OCI-LY7 (cell line): ENCODE measurements at regions not wholly inside any gene's neighbourhood (a gene's known extent, or its start where the extent isn't known, plus 50 kb on each side); places are given as distances from the start of the nearest gene placed in this dataset.

Experiments
- BruUV-seq: library from RNA; stranded (reverse); fragments of 400-500 nt; replicated peaks from 2 replicates; lab custom pipeline; 2021; lab: Mats Ljungman, UMichigan
- CTCF ChIA-PET: fragments of 300-600 bp; sonication (Branson Sonifier 250); formaldehyde crosslinking; loops from one replicate; lab custom pipeline; 2022; ENCODE audit warnings: antibody characterized with exemption; ENCODE audit not compliant: unreplicated experiment; lab: Charles Lee
- POLR2A ChIA-PET: fragments of 300-600 bp; sonication (Branson Sonifier 250); formaldehyde crosslinking; loops from one replicate; lab custom pipeline; 2022; ENCODE audit warnings: antibody characterized with exemption; lab: Charles Lee
- DNase-seq: peaks from one replicate; pipeline ENCODE4 v3.0.0-alpha.2; 2015; ENCODE audit warnings: low spot score
- H2AFZ ChIP-seq: fragments of 200-600 bp; sonication (generic), shearing (Covaris generic); 2 replicates; pipeline ENCODE4 v1.6.1; 2014; ENCODE audit warnings: mild to moderate bottlenecking, antibody characterized with exemption, low read length, moderate library complexity
- H3K27ac ChIP-seq: fragments of 200-600 bp; sonication (generic); 2 replicates; pipeline ENCODE4 v1.5.1; 2014; ENCODE audit warnings: mixed run types, low read depth, mild to moderate bottlenecking, moderate library complexity, low read length, inconsistent platforms; ENCODE audit not compliant: poor library complexity, severe bottlenecking
- H3K36me3 ChIP-seq: fragments of 200-600 bp; sonication (generic); 2 replicates; pipeline ENCODE4 v1.6.1; 2014; ENCODE audit warnings: mild to moderate bottlenecking, antibody characterized with exemption, low read length, moderate library complexity, mixed read lengths; ENCODE audit not compliant: insufficient read depth
- H3K4me1 ChIP-seq: fragments of 200-600 bp; sonication (generic); 2 replicates; pipeline ENCODE4 v1.5.1; 2014; ENCODE audit warnings: mild to moderate bottlenecking, low read length; ENCODE audit not compliant: insufficient read depth, poor library complexity, severe bottlenecking
- H3K4me2 ChIP-seq: fragments of 200-600 bp; sonication (generic); 2 replicates; pipeline ENCODE4 v1.6.1; 2014; ENCODE audit warnings: mild to moderate bottlenecking, low read length
- H3K4me3 ChIP-seq: fragments of 200-600 bp; sonication (generic); 2 replicates; pipeline ENCODE4 v1.5.1; 2014; ENCODE audit warnings: mild to moderate bottlenecking, low read depth, low read length; ENCODE audit not compliant: poor library complexity, severe bottlenecking
- H3K79me2 ChIP-seq: fragments of 200-600 bp; sonication (generic); 2 replicates; pipeline ENCODE4 v1.6.1; 2016; ENCODE audit warnings: low read depth, mild to moderate bottlenecking, low read length, moderate library complexity, mixed read lengths; ENCODE audit not compliant: insufficient read depth
- H3K9me2 ChIP-seq: fragments of 200-600 bp; sonication (generic); 2 replicates; pipeline ENCODE4 v1.6.1; 2016; ENCODE audit warnings: mild to moderate bottlenecking, low read length, mixed read lengths; ENCODE audit not compliant: insufficient read depth
- H3K9me3 ChIP-seq: fragments of 200-600 bp; sonication (generic); 2 replicates; pipeline ENCODE4 v1.6.1; 2014; ENCODE audit warnings: mild to moderate bottlenecking, mixed run types, low read length, mixed read lengths
- H4K20me1 ChIP-seq: fragments of 200-600 bp; sonication (generic); 2 replicates; pipeline ENCODE4 v1.6.1; 2014; ENCODE audit warnings: mild to moderate bottlenecking, antibody characterized with exemption, low read length, moderate library complexity, mixed read lengths; ENCODE audit not compliant: insufficient read depth
- CTCF ChIP-seq: fragments of 200-600 bp; sonication (generic); conservative IDR thresholded peaks from 2 replicates; pipeline ENCODE4 v1.5.1; 2014; ENCODE audit warnings: mild to moderate bottlenecking, antibody characterized with exemption, low read length, moderate library complexity, mixed read lengths
- EZH2phosphoT487 ChIP-seq: fragments of 200-600 bp; sonication (generic); IDR thresholded peaks from 2 replicates; pipeline ENCODE4 v1.6.1; 2018; ENCODE audit warnings: low read depth, borderline replicate concordance, mild to moderate bottlenecking, mixed run types, antibody characterized with exemption, low read length, moderate library complexity, mixed read lengths
- intact Hi-C: fragments of 100-400 bp; cut with micrococcal nuclease; formaldehyde crosslinking; loops from one replicate; pipeline ENCODE4 v1.10.0; 2022; ENCODE audit not compliant: unreplicated experiment

GRCh38 chr18:56038171-56039030, 450.4 kb upstream of the TCF4 start:
- H3K9me2 ChIP-seq: no peaks in the 10 kb centered on the region
- BruUV-seq: no TSS peak
- intact Hi-C loops: no loop called here
- no peaks in the 10 kb centered on the region for H3K9me3 ChIP-seq
- no peaks in the 10 kb centered on the region for H4K20me1 ChIP-seq
- TF ChIP-seq EZH2phosphoT487: no peak
- no peak for TF ChIP-seq CTCF
- POLR2A ChIA-PET: no interaction called here
- H3K79me2 ChIP-seq: no peaks in the 10 kb centered on the region
- no peak overlapping the region for H3K4me2 ChIP-seq
- no peak overlapping the region for H3K4me3 ChIP-seq
- CTCF ChIA-PET: no interaction called here
- peaks cover 7% of the 10 kb centered on the region for H3K4me1 ChIP-seq
- no peak overlapping the region for H2AFZ ChIP-seq
- H3K36me3 ChIP-seq: no peaks in the 10 kb centered on the region
- peak; percentile 18 for DNase-seq
- H3K27ac ChIP-seq: no peak overlapping the region

- Histone ChIP-seq H3K9me3 (no peaks in the 10 kb centered on the region), H3K79me2 (no peaks in the 10 kb centered on the region), H3K27ac (no peak overlapping the region), H2AFZ (no peak overlapping the region), H4K20me1 (no peaks in the 10 kb centered on the region), H3K9me2 (no peaks in the 10 kb centered on the region), H3K4me2 (no peak overlapping the region), H3K36me3 (no peaks in the 10 kb centered on the region), H3K4me3 (no peak overlapping the region), H3K4me1 (peaks cover 7% of the 10 kb centered on the region)
- no TSS peak for BruUV-seq
- ChIA-PET CTCF (no interaction called here), POLR2A (no interaction called here)
- intact Hi-C loops: no loop called here
- TF ChIP-seq CTCF: no peak
- no peak for TF ChIP-seq EZH2phosphoT487
- no peak for DNase-seq
Observed at GRCh38 chr18:56036741-56037140, 448.7 kb upstream of the TCF4 start.

- Histone ChIP-seq H3K36me3 (no peaks in the 10 kb centered on the region), H3K4me1 (peaks cover 7% of the 10 kb centered on the region), H4K20me1 (no peaks in the 10 kb centered on the region), H3K27ac (no peak overlapping the region), H3K9me3 (no peaks in the 10 kb centered on the region), H3K9me2 (no peaks in the 10 kb centered on the region), H3K4me3 (no peak overlapping the region), H3K79me2 (no peaks in the 10 kb centered on the region), H3K4me2 (no peak overlapping the region), H2AFZ (no peak overlapping the region)
- DNase-seq: no peak
- ChIA-PET CTCF (no interaction called here), POLR2A (interaction anchor here (0.5 kb wide), 1 partner anchor 531 kb away, joined by 3 read pairs; no protein-coding TSS in a partner anchor)
- intact Hi-C loops: no loop called here
- TF ChIP-seq EZH2phosphoT487: no peak
- TF ChIP-seq CTCF: no peak
- BruUV-seq: no TSS peak
Observed at GRCh38 chr18:56035546-56035945, 447.6 kb upstream of the TCF4 start.
